ENCODE measurements at regions not wholly inside any gene's neighbourhood (a gene's known extent, or its start where the extent isn't known, plus 50 kb on each side); places are given as distances from the start of the nearest gene placed in this dataset.

DNA sequence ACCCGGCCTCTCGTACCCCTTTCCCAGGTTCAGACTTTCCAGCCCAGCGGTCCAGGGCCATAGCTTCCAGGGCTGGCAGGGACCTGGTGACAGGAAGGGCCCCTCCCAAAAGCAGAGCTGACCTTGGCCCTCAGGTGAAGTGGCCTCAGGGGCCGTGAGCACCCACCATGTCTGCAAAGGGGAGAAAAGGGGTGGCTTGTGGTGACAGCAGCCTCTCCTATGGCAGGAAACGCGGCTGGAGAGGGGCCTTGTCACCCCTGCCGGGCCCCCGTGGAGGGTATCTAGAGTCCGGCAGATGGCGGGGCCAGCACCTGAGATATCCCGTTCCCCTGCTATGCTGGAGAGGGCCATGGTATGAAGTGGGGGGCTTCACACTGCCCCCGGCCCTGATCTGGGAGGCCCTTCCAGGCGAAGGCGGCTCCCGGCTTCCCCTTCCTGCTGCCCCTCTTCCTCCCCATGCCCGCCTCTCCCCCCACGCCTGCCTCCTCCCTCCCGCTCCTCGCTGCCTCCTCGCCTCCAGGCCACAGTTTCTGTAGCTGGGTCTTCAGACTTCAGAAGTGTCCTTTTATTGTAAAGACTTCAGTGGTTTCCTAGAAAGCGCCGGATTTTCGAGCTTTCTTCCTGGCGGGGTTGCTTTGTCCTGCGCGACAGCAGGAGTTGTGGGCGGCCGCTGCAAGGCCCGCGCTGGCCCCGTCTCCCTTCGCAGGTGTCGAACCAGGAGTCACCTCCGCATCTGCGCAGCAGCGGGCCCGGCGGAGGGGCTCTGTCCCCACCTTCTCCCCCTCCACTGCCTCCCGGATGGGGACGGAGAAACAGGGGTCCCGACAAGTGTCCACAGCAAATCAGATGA lies 240.5 kb upstream of the MYT1L start:
- Histone ChIP-seq H3K4me3 (no peak overlapping the region), H3K9me1 (ENCODE audit: control insufficient read depth, insufficient read depth, low read length) (no peaks in the 10 kb centered on the region), H3K79me2 (ENCODE audit: control insufficient read depth, insufficient read depth, low read length) (no peaks in the 10 kb centered on the region), H3K27me3 (ENCODE audit: control insufficient read depth in 2 of 2, insufficient read depth in 2 of 2, low read length in 2 of 2) (peaks cover 16 to 64% of the 10 kb centered on the region in 2 experiments; a peak in 3 of 5 replicates), H3K36me3 (ENCODE audit: control insufficient read depth, insufficient read depth, low read length) (no peaks in the 10 kb centered on the region), H3K9me3 (replicated peaks; ENCODE audit: control insufficient read depth, insufficient read depth, low read depth, low read length) (peaks cover 8% of the 10 kb centered on the region; the same call in 1 of the 2 replicates), H3K9ac (ENCODE audit: insufficient read depth in 1 of 2, low read depth in 2 of 2, low read length in 2 of 2) (no peak overlapping the region), H2AFZ (ENCODE audit: low read depth, low read length) (no peak overlapping the region), H3K27ac (ENCODE audit: extremely low read depth, low read depth, low read length) (no peak overlapping the region), H3K4me1 (replicated peaks in 1 of 2; ENCODE audit: control insufficient read depth in 2 of 2, insufficient read depth in 2 of 2, low read length in 2 of 2) (peaks cover 0 to 4% of the 10 kb centered on the region in 2 experiments; a peak in 1 of 5 replicates), H4K20me1 (replicated peaks; ENCODE audit: control insufficient read depth, insufficient read depth, low read length) (no peaks in the 10 kb centered on the region), H3K4me2 (ENCODE audit: insufficient read depth, low read length) (no peak overlapping the region)
- TF ChIP-seq FOXM1 (IDR thresholded peaks at IDR 0.05; ENCODE audit: low read depth) (no peak), FOXM1 (CRISPR knock-in tag; IDR thresholded peaks at IDR 0.05; ENCODE audit: low read depth) (no peak), ZFP30 (CRISPR knock-in tag; IDR thresholded peaks at IDR 0.05; ENCODE audit: borderline replicate concordance) (no peak), KAT7 (CRISPR knock-in tag; IDR thresholded peaks at IDR 0.05; ENCODE audit: borderline replicate concordance) (no peak), FOXK1 (CRISPR knock-in tag; IDR thresholded peaks at IDR 0.05; ENCODE audit: borderline replicate concordance) (no peak), ZNF224 (CRISPR knock-in tag; IDR thresholded peaks at IDR 0.05) (no peak), MAFK (IDR thresholded peaks at IDR 0.05; ENCODE audit: low read length) (no peak), HDAC1 (IDR thresholded peaks at IDR 0.05) (no peak), POU5F1 (IDR thresholded peaks at IDR 0.05; ENCODE audit: borderline replicate concordance, low read depth, low read length, partially characterized antibody) (no peak), MCM5 (IDR thresholded peaks at IDR 0.05; ENCODE audit: low read depth) (no peak), FOXJ2 (tag; IDR thresholded peaks at IDR 0.05) (no peak), ZNF431 (CRISPR knock-in tag; IDR thresholded peaks at IDR 0.05) (no peak), ZNF583 (CRISPR knock-in tag; IDR thresholded peaks at IDR 0.05) (no peak)
- TF ChIP-seq, protein P1, sequence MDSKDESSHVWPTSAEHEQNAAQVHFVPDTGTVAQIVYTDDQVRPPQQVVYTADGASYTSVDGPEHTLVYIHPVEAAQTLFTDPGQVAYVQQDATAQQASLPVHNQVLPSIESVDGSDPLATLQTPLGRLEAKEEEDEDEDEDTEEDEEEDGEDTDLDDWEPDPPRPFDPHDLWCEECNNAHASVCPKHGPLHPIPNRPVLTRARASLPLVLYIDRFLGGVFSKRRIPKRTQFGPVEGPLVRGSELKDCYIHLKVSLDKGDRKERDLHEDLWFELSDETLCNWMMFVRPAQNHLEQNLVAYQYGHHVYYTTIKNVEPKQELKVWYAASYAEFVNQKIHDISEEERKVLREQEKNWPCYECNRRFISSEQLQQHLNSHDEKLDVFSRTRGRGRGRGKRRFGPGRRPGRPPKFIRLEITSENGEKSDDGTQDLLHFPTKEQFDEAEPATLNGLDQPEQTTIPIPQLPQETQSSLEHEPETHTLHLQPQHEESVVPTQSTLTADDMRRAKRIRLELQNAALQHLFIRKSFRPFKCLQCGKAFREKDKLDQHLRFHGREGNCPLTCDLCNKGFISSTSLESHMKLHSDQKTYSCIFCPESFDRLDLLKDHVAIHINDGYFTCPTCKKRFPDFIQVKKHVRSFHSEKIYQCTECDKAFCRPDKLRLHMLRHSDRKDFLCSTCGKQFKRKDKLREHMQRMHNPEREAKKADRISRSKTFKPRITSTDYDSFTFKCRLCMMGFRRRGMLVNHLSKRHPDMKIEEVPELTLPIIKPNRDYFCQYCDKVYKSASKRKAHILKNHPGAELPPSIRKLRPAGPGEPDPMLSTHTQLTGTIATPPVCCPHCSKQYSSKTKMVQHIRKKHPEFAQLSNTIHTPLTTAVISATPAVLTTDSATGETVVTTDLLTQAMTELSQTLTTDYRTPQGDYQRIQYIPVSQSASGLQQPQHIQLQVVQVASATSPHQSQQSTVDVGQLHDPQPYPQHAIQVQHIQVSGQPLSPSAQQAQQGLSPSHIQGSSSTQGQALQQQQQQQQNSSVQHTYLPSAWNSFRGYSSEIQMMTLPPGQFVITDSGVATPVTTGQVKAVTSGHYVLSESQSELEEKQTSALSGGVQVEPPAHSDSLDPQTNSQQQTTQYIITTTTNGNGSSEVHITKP (IDR thresholded peaks at IDR 0.05; ENCODE audit: partially characterized antibody), result no peak
- TF ChIP-seq, protein P2, sequence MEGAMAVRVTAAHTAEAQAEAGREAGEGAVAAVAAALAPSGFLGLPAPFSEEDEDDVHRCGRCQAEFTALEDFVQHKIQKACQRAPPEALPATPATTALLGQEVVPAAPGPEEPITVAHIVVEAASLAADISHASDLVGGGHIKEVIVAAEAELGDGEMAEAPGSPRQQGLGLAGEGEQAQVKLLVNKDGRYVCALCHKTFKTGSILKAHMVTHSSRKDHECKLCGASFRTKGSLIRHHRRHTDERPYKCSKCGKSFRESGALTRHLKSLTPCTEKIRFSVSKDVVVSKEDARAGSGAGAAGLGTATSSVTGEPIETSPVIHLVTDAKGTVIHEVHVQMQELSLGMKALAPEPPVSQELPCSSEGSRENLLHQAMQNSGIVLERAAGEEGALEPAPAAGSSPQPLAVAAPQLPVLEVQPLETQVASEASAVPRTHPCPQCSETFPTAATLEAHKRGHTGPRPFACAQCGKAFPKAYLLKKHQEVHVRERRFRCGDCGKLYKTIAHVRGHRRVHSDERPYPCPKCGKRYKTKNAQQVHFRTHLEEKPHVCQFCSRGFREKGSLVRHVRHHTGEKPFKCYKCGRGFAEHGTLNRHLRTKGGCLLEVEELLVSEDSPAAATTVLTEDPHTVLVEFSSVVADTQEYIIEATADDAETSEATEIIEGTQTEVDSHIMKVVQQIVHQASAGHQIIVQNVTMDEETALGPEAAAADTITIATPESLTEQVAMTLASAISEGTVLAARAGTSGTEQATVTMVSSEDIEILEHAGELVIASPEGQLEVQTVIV (CRISPR knock-in tag; IDR thresholded peaks at IDR 0.05; ENCODE audit: borderline replicate concordance), result no peak
- intact Hi-C loops (cut with micrococcal nuclease) (no loop called here), in situ Hi-C loops (cut with MboI) (no loop called here)
- FAIRE-seq (no peak), DNase-seq (ENCODE audit: extremely low read depth in 1 of 4, low spot score in 3 of 4) (no peak), ATAC-seq (no peak)
- BruUV-seq (replicated peaks), result no TSS peak
- ChIA-PET POLR2A (no interaction called here), CTCF (ENCODE audit: low intra/inter-chr PET ratio) (no interaction called here)
- WGBS (ENCODE audit: insufficient coverage, low coverage, missing lambda C conversion rate), result 3% methylated on average over 23 of the region's 41 CpGs

All from K562 (cell line).